GM12872 (cell line): ENCODE measurements at regions not wholly inside any gene's neighbourhood (a gene's known extent, or its start where the extent isn't known, plus 50 kb on each side); places are given as distances from the start of the nearest gene placed in this dataset.

Source experiments
- TF ChIP-seq, protein P1 (sequence below): IDR thresholded peaks from 3 replicates; pipeline ENCODE4 v1.5.1; 2011; ENCODE audit warnings: low read depth, mild to moderate bottlenecking, low read length, moderate library complexity; ENCODE audit not compliant: insufficient read depth

DNA sequence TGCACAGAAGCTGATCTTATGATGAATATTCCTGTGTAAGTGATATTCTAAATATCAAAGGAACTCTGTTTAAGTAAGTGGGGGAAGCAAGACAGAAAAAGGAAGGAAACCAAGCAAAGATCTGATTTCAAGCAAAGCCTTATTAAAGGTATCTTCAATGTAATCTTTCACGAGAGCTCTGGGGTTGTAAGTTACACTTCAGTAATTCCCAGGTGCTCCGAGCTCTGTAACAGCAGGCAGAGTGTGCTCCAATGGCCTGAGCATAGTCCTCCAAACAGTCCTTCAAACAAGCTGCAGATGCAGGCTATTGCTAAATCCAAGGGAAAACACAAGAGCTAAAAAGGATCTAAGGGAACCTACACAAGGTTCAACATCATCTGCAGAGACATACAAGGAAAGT is 949.7 kb upstream of the TMPRSS15 start:
- TF ChIP-seq, protein P1, sequence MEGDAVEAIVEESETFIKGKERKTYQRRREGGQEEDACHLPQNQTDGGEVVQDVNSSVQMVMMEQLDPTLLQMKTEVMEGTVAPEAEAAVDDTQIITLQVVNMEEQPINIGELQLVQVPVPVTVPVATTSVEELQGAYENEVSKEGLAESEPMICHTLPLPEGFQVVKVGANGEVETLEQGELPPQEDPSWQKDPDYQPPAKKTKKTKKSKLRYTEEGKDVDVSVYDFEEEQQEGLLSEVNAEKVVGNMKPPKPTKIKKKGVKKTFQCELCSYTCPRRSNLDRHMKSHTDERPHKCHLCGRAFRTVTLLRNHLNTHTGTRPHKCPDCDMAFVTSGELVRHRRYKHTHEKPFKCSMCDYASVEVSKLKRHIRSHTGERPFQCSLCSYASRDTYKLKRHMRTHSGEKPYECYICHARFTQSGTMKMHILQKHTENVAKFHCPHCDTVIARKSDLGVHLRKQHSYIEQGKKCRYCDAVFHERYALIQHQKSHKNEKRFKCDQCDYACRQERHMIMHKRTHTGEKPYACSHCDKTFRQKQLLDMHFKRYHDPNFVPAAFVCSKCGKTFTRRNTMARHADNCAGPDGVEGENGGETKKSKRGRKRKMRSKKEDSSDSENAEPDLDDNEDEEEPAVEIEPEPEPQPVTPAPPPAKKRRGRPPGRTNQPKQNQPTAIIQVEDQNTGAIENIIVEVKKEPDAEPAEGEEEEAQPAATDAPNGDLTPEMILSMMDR, result no peak

DNA sequence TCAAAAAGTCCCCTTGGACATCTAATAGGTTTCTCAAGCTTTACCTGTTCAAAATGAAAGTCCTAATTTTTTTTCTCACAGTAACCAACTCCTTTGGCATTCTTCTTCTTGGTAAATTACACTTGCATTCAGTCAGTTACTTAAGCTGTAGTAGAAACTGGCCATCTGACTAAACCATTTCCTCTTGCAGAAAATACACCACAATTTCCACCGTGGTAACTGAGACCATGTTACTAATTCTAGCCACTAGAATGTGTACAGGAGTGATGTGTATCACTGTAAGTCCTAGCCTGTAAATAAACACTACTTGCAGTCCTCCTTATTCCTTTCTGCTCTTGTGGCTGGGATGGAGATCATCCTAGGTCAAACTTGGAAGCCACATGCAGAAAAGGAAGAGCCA is 965.4 kb upstream of the TMPRSS15 start:
- TF ChIP-seq, protein P1, result no peak

DNA sequence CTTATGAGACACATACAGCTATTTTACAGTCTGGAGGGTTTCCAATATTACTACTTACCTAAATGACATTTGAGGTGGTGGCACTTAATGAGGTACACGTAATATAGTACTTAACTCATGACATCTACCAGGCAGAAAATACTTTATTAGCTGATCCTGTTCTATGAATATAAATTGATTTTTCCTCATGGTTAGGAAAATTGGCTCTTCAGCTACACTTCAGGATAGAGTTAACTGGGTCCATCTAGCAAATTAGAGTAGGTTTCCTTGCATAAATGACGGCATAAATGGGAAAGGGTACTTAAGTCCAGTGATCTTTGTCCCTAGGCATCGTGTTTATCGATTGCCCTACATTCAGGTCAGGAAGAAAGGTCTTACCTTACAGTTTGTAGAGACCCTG is 988.8 kb upstream of the TMPRSS15 start:
- TF ChIP-seq, protein P1, result no peak

DNA sequence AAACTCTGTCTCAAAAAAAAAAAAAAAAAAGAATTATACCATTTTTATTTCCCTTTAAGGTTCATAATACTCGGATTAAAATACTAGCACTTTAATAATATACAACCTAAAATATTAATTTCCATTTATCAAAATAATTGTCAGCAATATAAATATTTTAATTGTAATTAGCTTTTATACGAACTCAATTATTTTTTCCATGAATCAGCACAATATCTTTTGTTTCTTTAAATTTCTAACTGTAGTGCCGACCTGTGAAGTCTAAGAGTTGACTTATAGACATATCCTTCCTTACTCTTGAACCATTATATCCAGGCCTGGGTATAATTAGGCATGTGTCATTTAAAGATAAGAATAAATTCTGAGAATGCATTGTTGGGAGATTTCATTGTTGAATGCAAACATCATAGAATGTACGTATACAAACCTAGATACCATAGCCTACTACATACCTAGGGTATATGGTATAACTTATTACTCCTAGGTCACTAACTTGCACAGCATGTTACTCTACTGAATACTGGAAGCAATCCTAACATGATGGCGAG is 996.7 kb upstream of the TMPRSS15 start:
- TF ChIP-seq, protein P1, result no peak

DNA sequence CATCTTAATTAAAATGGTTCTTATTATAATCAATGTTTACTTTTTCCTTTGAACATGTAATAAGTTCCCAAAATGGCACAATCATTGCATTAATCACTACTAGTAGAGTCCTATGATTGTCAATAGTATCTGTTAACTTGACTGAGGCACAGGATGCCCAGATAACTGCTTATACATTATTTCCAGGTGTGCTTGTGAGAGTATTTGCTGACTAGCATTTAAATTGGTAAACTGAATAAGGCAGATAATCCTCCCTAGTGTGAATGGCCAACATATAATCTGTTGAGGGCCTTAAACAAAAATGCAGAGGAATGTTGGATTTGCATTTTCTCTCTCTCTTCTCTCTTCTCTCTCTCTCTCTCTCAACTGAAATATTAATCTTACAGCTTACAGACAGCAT is 999.3 kb upstream of the TMPRSS15 start:
- TF ChIP-seq, protein P1, result no peak

DNA sequence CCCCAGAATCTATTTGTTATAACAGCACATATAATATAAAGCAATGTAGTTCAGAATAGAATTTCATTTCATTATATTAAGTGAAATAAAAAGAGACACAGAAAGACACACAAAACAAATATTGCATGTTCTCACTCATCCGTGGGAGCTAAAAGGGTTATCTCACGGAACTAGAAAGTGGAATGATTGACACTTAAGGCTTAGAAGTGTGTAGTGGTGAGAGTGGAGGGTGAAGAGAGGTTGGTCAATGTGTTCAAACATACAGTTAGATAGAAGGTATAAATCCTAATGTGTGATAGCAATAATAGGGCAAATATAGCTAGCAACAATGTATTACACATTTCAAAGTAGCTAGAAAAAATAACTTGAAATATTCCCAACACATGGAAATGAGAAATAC is 1001.7 kb upstream of the TMPRSS15 start:
- TF ChIP-seq, protein P1, result no peak

DNA sequence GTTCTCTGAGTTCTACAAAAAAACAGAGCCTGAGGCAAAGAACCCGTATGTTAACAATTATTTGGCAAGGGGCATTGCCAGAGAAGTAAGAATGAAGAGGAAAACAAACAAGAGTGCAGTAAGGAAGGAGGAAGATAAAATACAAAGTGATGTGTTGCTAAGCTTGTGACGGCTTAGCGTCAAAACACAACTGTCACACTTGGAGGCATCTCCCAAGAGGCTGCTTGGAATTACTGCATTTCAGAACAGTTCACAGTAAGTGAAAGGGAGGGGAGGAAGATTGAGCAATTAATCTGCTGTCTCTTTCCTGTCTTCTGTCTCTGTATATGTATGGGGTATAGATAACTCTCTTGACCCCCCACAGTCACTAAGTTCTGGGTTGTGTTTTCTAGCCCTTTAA is 1017.0 kb upstream of the TMPRSS15 start:
- TF ChIP-seq, protein P1, result no peak
